Heart left ventricle (tissue), 16 donors: ENCODE measurements at regions not wholly inside any gene's neighbourhood (a gene's known extent, or its start where the extent isn't known, plus 50 kb on each side); places are given as distances from the start of the nearest gene placed in this dataset.

ENCODE experiments used
- ATAC-seq, 4 donors: fragments of 200-7000 bp; cut with Tn5 transposase; one replicate each; pipeline ENCODE4 v1.9.1; 2020 to 2022; ENCODE audit warnings: moderate library complexity in 4 of 4, mild to moderate bottlenecking in 3 of 4, moderate number of reproducible peaks in 1 of 4
- DNase-seq, 5 donors: peaks; one replicate each; pipeline ENCODE4 v3.0.0-alpha.2; 2020
- H3K27ac ChIP-seq, 12 donors: fragments of 200-600 bp; sonication (generic) in 4 of 12; one replicate each; pipeline versions ENCODE4 v1.5.0 to v1.8.0; 2016 to 2022; ENCODE audit warnings: mild to moderate bottlenecking in 2 of 12
- H3K27me3 ChIP-seq, 9 donors: fragments of 200-600 bp; sonication (generic) in 2 of 9; one replicate each; pipeline versions ENCODE4 v1.5.1 to v1.8.0; 2016 to 2022; ENCODE audit warnings: mild to moderate bottlenecking in 3 of 9
- H3K36me3 ChIP-seq, 9 donors: fragments of 200-600 bp; sonication (generic) in 2 of 9; one replicate each; pipeline versions ENCODE4 v1.5.0 to v1.8.0; 2018 to 2022; ENCODE audit warnings: mild to moderate bottlenecking in 2 of 9
- H3K4me1 ChIP-seq, 12 donors: fragments of 200-600 bp; sonication (generic) in 4 of 12; one replicate each; pipeline versions ENCODE4 v1.5.0 to v1.8.0; 2016 to 2022; ENCODE audit warnings: mild to moderate bottlenecking in 3 of 12
- H3K4me3 ChIP-seq, 12 donors: fragments of 200-600 bp; sonication (generic) in 4 of 12; one replicate each; pipeline versions ENCODE4 v1.5.0 to v1.8.0; 2017 to 2022; ENCODE audit warnings: mild to moderate bottlenecking in 9 of 12, moderate library complexity in 4 of 12
- H3K9me3 ChIP-seq, 12 donors: fragments of 200-600 bp; sonication (generic) in 4 of 12; one replicate each; pipeline versions ENCODE4 v1.5.0 to v1.8.0; 2016 to 2022; ENCODE audit warnings: mild to moderate bottlenecking in 1 of 12
- CTCF ChIP-seq, 12 donors: fragments of 200-600 bp; sonication (generic) in 4 of 12; IDR thresholded peaks; one replicate each; pipeline versions ENCODE4 v1.5.0 to v1.8.0; 2018 to 2022; ENCODE audit warnings: antibody characterized with exemption in 12 of 12, mild to moderate bottlenecking in 5 of 12
- POLR2A ChIP-seq, 2 donors: fragments of 450-650 bp; IDR thresholded peaks; one replicate each; pipeline ENCODE4 v1.6.1; 2017; ENCODE audit warnings: antibody characterized with exemption in 2 of 2, mild to moderate bottlenecking in 2 of 2, moderate library complexity in 2 of 2
- WGBS, 4 donors: extraction: QIAGEN DNeasy Blood & Tissue Kit in 2 of 4; methylation state at CpG; one replicate each; pipeline versions ENCODE4 v1.1.5 to v1.1.7; 2013 to 2018; 5-methylcytosine and 5-hydroxymethylcytosine counted together
- intact Hi-C, 10 donors: fragments of 100-400 bp; cut with DNase I; formaldehyde crosslinking; loops; one replicate each; pipeline versions ENCODE4 v1.11.1 to v1.14.2; 2022
- donor health status: ischemic (EF 13 %, LVEDD 7.1; RV severe dilation, severe dysfunction).
- donor health status: healthy with polysubstance abuse.
- donor health status: DM: no; HTN: yes; CAD: no.
- donor health status: DM: no; HTN: no; CAD: no.
- donor health status: ischemic (EF 25% LVEDD 6.9; RV normal size, moderate dysfunction).
- donor health status: ischemic (EF 25% LVEDD 5.7; RV mildly dilated, moderate dysfunction).
- donor health status: healthy.
- donor health status: DM: yes; HTN: yes; CAD: no.
- donor health status: ischemic (EF 35%, LVEDD 5.7; RV mildly dilated, moderate dysfunction).
- donor health status: nonischemic (EF 11% LVEDD 7.7; RV severe dilation, severe dysfunction).
- donor health status: DM: yes; HTN: yes; CAD: no.
- donor health status: PGD.
- donor health status: ischemic (EF 29% LVEDD 5.4; RV normal size, mild dysfunction).
- donor health status: nonischemic (EF 23%, LVEDD 6.1; RV moderate dilation, normal function).

GRCh38 chr6:8670792-8671191, 235.4 kb upstream of the SLC35B3 start:
- DNase-seq: no peak
- no peaks in the 10 kb centered on the region for H3K36me3 ChIP-seq
- no peak for ATAC-seq
- H3K4me1 ChIP-seq: no peaks in the 10 kb centered on the region
- WGBS, 4 donors: 87 to 93% (median 92%) methylated on average over 1 of the region's 1 CpG
- no peak for TF ChIP-seq POLR2A (IDR thresholded peaks at IDR 0.05)
- no peak for TF ChIP-seq CTCF (IDR thresholded peaks at IDR 0.05)
- no peak overlapping the region for H3K27ac ChIP-seq
- H3K9me3 ChIP-seq: no peaks in the 10 kb centered on the region
- intact Hi-C loops: no loop called here
- no peaks in the 10 kb centered on the region for H3K27me3 ChIP-seq
- H3K4me3 ChIP-seq: no peak overlapping the region

GRCh38 chr6:8664700-8665099, 229.4 kb upstream of the SLC35B3 start:
- 89 to 93% (median 91%) methylated on average over 3 of the region's 3 CpGs for WGBS, 4 donors
- no peak for TF ChIP-seq POLR2A (IDR thresholded peaks at IDR 0.05)
- no peak for ATAC-seq
- H3K36me3 ChIP-seq: no peaks in the 10 kb centered on the region
- no peak overlapping the region for H3K27ac ChIP-seq
- H3K9me3 ChIP-seq: no peaks in the 10 kb centered on the region
- intact Hi-C loops: no loop called here
- DNase-seq: no peak
- no peak overlapping the region for H3K4me3 ChIP-seq
- no peaks in the 10 kb centered on the region for H3K27me3 ChIP-seq
- H3K4me1 ChIP-seq: no peaks in the 10 kb centered on the region

- DNase-seq (no peak), ATAC-seq (no peak)
- intact Hi-C loops: no loop called here
- H3K4me1 ChIP-seq: no peaks in the 10 kb centered on the region
- no peaks in the 10 kb centered on the region for H3K36me3 ChIP-seq
- H3K27ac ChIP-seq: no peak overlapping the region
- no peak overlapping the region for H3K4me3 ChIP-seq
- no peaks in the 10 kb centered on the region for H3K9me3 ChIP-seq
- no peaks in the 10 kb centered on the region for H3K27me3 ChIP-seq
- WGBS, 4 donors: 83 to 87% (median 86%) methylated on average over 3 of the region's 3 CpGs
- no peak for TF ChIP-seq CTCF (IDR thresholded peaks at IDR 0.05)
- no peak for TF ChIP-seq POLR2A (IDR thresholded peaks at IDR 0.05)
These were observed 228.7 kb upstream of the SLC35B3 start for GRCh38 chr6:8664070-8664469.

GRCh38 chr6:8659404-8660189, 224.3 kb upstream of the SLC35B3 start:
- TF ChIP-seq POLR2A (IDR thresholded peaks at IDR 0.05) (no peak), CTCF (IDR thresholded peaks at IDR 0.05) (no peak)
- H3K36me3 ChIP-seq: no peaks in the 10 kb centered on the region
- WGBS, 4 donors: 85 to 89% (median 88%) methylated on average over 6 of the region's 6 CpGs
- H3K27me3 ChIP-seq: no peaks in the 10 kb centered on the region
- DNase-seq (no peak), ATAC-seq (no peak)
- intact Hi-C loops: no loop called here
- no peak overlapping the region for H3K27ac ChIP-seq
- H3K4me3 ChIP-seq: no peak overlapping the region
- H3K4me1 ChIP-seq: peaks cover 0 to 9% (median 0%) of the 10 kb centered on the region in 12 donors
- no peaks in the 10 kb centered on the region for H3K9me3 ChIP-seq

- no peaks in the 10 kb centered on the region for H3K27me3 ChIP-seq
- no peak for DNase-seq
- intact Hi-C loops: no loop called here
These were observed 223.1 kb upstream of the SLC35B3 start for GRCh38 chr6:8658416-8658815.

More at GRCh38 chr6:8658416-8658815, 223.1 kb upstream of the SLC35B3 start:
- no peaks in the 10 kb centered on the region for H3K36me3 ChIP-seq
- ATAC-seq: no peak
- no peaks in the 10 kb centered on the region for H3K9me3 ChIP-seq
- no peak overlapping the region for H3K4me3 ChIP-seq
- TF ChIP-seq CTCF (IDR thresholded peaks at IDR 0.05): no peak
- no peak for TF ChIP-seq POLR2A (IDR thresholded peaks at IDR 0.05)
- WGBS, 4 donors: 14 to 25% (median 23%) methylated on average over 4 of the region's 4 CpGs
- peaks cover 0 to 9% (median 0%) of the 10 kb centered on the region in 12 donors for H3K4me1 ChIP-seq
- H3K27ac ChIP-seq: no peak overlapping the region
